Activated T-cell treated with anti-CD3 and anti-CD28 coated beads for 48 hours (primary cell): ENCODE measurements at regions not wholly inside any gene's neighbourhood (a gene's known extent, or its start where the extent isn't known, plus 50 kb on each side); places are given as distances from the start of the nearest gene placed in this dataset.

Experiments
- DNase-seq: peaks from one replicate; pipeline ENCODE4 v3.0.0-alpha.2; 2020; ENCODE audit warnings: low read depth

GRCh38 chr10:2728087-2728486, 339.3 kb upstream of the PFKP start:
- no peak for DNase-seq

GRCh38 chr10:2716596-2716995, 350.8 kb upstream of the PFKP start:
- DNase-seq = no peak

DNA sequence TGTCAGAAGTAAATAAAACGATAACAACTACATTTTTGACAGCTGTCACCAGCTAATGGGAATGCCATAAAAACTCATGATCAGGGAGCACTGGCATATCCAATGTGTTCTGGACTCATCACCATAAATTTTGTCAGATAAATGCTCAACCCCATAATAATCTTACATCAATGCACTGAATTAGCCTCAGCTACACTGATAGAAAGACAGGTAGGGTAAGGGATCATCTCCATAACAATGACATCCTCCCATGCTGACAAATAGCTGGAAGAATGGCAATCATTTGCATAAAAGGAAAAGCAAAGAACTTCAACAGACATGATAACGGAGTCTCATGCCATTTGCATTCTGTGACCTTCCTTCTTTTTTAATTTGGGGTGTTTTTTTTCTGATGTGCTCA, 352.8 kb upstream of the PFKP start:
- DNase-seq = no peak

DNA sequence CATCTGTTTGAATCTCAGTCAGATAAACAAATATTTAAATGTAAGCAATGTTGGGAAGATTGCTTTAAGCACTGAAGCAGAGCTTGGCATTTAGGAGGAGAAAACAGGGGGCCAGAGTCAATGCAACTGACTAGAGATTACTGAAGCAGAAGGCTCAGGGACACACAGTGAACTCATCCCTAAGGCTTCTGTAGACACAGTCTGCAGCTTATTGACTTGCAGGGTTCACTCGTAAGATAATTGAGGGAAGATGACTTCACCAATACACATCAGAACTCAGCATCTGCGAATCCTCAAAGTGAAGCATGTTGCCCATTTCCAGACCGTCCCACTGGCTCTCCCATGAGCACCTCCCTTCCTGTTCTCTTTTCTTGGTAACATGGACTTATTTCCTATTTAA, 363.4 kb upstream of the PFKP start:
- DNase-seq = no peak

DNA sequence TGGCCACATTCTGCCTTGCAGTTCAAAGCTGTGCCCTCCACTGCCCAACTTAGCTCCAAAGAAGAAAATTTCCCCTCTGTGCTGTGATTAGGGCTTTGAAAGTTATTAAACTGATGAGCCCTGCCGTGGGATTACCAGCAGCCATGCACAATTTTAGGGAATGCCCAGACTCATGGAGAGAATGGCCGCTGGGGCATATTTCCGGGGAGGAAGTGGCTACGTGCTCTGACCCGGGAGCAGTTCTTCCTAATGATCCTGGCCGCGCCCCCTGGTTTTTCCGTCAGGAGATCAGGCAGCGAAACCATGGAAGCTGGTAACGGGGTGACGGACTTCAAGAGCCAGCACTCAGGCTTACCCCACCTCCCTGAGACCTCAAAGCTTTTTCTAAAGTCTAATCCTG, 365.5 kb upstream of the PFKP start:
- no peak for DNase-seq

GRCh38 chr10:2700626-2701305, 366.6 kb upstream of the PFKP start:
- no peak for DNase-seq

DNA sequence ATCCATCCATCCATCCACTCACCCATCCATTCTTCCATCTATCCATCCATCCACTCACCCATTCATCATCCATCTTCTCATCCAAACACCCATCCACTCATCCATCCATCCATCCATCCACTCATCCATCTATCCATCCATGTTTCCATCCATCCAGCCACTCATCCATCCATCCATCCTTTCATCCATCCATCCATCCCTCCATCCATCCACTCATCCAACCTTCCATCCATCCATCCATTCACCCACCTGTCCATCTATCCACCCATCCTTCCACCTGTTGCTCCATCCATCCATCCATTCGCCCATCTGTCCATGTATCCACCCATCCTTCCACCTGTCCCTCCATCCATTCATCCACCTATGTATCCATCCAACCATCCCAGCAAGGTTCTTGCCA, 378.4 kb upstream of the PFKP start:
- DNase-seq = no peak

DNA sequence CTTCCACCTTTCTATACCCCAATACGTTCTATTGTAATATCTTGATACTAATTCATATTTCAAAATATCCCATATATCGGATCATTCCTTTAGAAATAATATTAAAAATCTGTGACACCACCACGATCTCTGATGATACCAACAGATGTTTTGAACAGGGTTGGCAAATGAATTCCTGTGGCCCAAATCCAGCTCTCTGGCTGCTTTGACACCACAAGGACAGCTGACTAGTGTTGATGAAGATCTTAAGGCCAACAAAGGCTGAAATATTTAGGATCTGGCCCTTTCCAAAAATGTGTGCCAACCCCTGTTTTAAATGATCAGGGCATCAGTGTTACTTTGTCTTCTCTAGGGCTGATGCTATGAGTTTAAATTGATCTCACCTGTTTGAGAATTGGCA, 380.7 kb upstream of the PFKP start:
- no peak for DNase-seq

DNA sequence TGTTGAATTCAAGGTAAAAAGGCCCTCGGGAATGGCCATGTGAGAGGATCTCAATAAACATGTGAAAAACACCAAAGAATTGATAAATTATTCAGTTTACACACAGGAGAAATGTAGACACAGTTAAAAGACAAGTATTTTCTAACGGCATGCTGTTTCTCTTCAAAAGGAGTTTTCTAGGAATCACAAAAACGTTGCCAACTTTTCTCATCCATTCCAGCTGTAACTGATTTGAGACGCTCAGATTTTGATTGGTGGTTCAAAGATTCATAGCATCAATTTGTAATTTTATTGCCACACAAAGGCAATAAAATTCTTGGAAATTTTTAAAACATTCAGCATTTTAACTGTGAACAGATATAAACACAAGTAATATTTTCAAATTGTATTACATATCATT, 384.9 kb upstream of the PFKP start:
- no peak for DNase-seq

GRCh38 chr10:2681891-2682290, 385.5 kb upstream of the PFKP start:
- no peak for DNase-seq

GRCh38 chr10:2680821-2681220, 386.5 kb upstream of the PFKP start:
- DNase-seq = no peak

DNA sequence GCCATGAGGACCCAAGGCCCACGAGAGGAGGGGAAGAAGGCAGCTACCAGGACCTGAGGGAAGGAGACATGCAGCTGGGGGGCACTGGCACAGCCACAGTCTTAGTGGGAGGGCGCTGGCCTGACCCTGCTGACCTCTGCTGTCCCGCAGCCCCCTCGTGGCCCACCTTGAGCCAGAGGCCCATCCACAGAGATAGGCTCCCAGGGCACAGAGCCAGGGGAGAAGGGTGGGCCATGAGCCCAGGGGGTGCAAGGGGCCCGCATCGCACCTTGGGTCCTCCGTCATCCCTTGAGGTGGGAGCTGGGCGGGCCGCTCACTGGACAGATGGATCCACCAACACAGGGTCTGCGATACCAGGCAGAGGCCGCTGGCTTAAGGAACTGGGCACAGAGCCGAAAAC, 387.7 kb upstream of the PFKP start:
- DNase-seq = no peak

DNA sequence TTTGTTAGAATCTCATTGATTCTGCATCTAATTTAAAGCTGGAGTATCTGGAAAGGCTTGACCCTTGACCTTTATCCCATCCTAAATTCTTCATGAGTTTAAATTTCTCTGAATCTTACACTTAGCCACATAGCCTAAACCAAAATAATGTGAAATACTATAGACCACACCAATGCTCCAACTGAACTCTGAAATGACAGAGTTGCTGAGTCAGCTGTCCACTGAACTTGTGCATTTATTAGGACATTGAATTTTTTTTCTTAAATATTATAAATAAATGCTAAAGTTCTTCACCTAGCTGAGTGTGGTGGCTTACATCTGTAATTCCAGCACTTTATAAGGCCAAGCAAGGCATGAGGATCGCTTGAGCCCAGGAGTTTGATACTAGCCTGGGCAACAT, 390.9 kb upstream of the PFKP start:
- no peak for DNase-seq

DNA sequence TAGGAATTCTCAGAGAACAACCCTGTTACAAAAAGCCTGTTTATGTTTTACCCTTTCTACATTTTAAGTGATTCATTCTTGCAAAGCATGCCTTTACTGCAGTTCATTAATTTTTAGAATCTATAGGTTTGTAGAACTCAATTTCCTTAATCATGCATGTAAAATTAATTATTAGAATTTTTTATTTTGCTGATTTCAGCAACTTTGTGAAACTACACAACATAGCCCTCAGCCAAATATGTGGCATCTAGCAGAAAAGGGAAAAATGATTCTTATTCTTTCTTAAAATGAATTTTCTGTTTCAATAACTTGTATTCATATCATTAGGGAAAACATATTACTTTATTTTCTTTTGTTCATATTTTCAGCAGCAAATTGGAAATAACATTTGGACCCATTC, 392.9 kb upstream of the PFKP start:
- DNase-seq = no peak

DNA sequence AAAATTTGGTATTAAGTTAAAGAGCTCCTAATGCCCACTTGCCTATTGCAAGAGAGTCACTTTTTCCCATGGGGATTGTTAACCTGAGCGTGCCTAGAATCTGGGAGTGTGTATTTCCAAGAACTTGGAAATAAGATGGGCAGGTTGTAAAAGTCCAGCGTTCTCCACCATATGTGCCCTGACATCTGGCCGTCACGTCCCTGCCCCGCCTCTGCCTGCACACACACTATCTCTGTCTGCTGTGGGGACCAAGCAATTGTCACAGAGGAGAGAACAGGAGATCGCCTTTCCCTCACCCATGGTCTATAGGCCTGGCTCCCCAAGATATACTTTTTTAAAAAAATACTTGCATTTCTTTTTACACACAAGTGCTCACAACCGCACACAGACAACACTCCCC, 396.5 kb upstream of the PFKP start:
- no peak for DNase-seq

GRCh38 chr10:2665772-2666171, 401.6 kb upstream of the PFKP start:
- no peak for DNase-seq

GRCh38 chr10:2660276-2660675, 407.1 kb upstream of the PFKP start:
- no peak for DNase-seq

GRCh38 chr10:2659660-2660209, 407.6 kb upstream of the PFKP start:
- no peak for DNase-seq

DNA sequence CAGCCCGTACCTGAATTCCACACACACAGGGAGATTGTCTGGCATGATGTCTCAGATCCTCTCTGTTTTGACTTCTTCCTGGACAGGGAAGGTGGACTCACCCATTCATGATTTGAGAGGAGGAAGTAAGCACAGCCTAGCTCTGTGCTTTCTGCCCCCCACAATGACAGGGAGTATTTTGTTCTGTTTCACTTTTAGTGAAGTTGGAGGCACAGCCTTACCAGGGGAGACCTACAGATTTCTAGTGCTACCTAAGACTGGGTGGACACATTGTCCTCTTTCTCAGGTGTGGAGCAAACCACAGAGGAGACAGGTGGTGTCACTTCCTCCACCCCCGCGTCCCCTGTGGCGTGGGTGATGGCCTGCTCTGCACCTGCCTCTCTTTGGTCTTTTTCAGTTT, 408.6 kb upstream of the PFKP start:
- no peak for DNase-seq

DNA sequence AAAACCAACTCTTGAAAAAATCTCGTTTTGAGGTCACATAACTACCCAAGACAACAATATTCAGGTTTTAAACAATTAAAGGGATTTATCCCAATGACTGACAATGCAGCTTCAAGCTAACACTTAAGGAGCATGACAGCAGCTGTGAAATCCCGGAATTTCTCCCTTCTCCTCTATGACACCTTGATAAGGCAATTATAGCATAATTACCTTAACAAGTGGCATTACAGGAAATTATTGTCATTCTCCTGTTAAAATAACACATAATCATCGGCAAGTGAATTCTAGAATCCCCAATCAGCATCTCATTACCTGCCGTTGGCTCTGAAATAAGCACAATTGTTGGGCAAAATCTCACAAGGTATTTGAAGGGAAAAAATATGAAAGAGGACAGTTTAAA, 417.0 kb upstream of the PFKP start:
- no peak for DNase-seq

- no peak for DNase-seq
Observed at GRCh38 chr10:2641028-2641427, 426.3 kb upstream of the PFKP start.

DNA sequence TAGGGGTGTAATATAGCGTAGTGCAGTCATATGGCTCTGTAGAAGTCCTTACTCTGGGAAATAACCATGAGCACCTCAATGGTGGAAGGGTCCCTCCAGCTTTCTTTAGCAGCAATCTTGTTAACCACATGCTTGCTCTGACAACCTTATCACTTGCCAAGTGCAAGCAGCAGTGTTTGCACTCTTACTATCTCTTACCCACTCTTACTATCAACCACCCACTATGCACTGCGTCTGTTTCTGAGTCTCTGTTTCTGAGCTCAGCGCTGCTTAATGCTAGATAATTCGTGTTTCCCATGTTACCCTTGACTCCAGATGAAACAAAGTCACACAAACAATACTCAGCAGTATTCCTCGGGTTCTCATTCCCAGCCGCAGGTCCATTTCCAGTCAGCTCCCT, 433.7 kb upstream of the PFKP start:
- no peak for DNase-seq

- no peak for DNase-seq
Observed at GRCh38 chr10:2631557-2632205, 435.7 kb upstream of the PFKP start.

DNA sequence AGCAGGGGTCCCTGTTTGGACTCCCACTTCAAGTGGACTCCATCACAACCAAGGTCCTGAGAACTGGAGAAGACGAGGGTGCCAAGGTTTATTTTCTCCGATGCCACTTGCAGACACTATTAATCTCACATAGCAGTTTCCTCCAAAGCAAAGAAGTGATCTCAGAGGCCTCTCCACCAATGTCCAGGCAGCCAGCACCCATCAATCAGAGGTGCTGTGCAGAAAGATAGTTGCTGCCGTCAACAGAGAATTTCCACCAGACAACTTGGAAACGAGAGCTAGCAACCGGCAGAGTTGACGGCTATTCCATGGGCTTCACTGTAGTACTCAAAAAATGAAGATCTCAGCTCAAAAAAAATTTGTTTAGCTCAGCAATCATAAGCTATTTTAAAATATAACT, 438.6 kb upstream of the PFKP start:
- DNase-seq = no peak
